MG63 (cell line): ENCODE measurements at regions not wholly inside any gene's neighbourhood (a gene's known extent, or its start where the extent isn't known, plus 50 kb on each side); places are given as distances from the start of the nearest gene placed in this dataset.

ENCODE experiments used
- DNase-seq: peaks from one replicate; pipeline ENCODE4 v3.0.0-alpha.2; 2020
- H3K27me3 ChIP-seq: fragments of 250-450 bp; sonication (Bioruptor Pico); 2 replicates; pipeline ENCODE4 v1.5.1; 2020; ENCODE audit warnings: mild to moderate bottlenecking, moderate library complexity
- H3K36me3 ChIP-seq: fragments of 250-450 bp; sonication (Bioruptor Pico); 2 replicates; pipeline ENCODE4 v1.5.1; 2020; ENCODE audit warnings: mild to moderate bottlenecking, moderate library complexity
- H3K4me3 ChIP-seq: fragments of 250-450 bp; sonication (Bioruptor Pico); 2 replicates; pipeline ENCODE4 v1.5.1; 2020; ENCODE audit warnings: mild to moderate bottlenecking, moderate library complexity
- H3K9me3 ChIP-seq: fragments of 250-450 bp; sonication (Bioruptor Pico); 2 replicates; pipeline ENCODE4 v1.5.1; 2020; ENCODE audit warnings: mild to moderate bottlenecking, moderate library complexity

DNA sequence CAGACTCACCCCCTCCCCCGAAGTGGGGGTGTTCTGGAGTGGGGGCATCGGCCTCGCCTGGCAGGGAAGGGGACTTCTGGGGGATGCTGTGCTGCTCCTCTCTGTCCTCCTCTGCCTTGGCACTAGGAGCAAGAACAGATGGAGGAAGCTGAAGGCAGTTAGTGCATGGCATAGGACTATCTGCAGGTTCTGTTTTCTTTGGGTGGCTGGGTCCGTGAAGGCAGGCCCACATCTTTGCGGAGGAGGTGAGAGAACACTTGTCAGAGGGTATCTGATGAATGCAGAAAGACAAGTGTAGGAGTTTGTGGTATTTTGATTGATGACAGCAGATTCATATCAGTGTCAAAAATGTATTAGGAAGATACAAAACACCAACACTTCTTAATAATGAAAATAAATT is 411.4 kb downstream of the TSN start:
- Histone ChIP-seq H3K36me3 (no peaks in the 10 kb centered on the region), H3K9me3 (no peaks in the 10 kb centered on the region), H3K27me3 (no peaks in the 10 kb centered on the region), H3K4me3 (no peak overlapping the region)
- DNase-seq: no peak

DNA sequence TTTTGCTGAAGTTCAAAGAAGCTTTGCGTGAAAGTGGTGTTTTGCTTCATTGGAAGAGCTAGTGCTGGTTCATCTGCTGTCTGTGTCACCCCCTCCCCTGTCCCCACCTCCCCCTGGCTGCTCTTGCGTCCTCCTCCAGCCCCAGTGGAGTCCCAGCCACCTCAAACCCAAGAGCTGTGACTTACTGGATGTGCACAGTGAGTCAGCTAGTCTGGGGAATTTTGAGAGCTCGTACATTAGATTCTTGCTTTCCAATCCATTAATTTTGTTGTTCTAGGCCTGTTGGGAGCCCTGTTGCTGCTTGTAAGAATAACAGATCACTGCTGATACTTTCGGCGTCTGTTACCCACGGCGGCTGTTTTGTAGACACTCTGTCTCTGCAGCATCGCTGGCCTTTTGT is 412.1 kb downstream of the TSN start:
- no peak overlapping the region for H3K4me3 ChIP-seq
- no peak for DNase-seq
- H3K9me3 ChIP-seq: no peaks in the 10 kb centered on the region
- H3K27me3 ChIP-seq: no peaks in the 10 kb centered on the region
- H3K36me3 ChIP-seq: no peaks in the 10 kb centered on the region

DNA sequence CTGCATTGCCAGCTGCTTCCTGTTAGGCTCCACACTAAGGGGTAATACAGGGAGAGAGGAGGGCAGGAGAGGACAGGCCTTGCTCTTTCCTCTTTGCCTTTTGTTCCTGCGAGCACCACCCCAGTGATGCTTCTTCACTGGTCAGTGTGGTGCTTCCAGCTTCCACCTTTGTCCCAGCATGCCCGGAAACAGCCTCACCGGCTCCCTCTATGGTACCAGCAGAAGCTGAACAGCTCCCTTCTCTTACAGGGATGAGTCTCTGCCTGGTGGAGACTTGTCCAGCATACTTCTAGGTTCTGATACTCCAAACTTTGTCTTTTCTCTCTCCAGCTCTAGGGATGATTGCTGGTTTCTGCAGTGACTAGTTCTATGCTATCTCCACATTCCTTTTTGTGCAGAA is 413.3 kb downstream of the TSN start:
- Histone ChIP-seq H3K36me3 (no peaks in the 10 kb centered on the region), H3K27me3 (no peaks in the 10 kb centered on the region), H3K4me3 (no peak overlapping the region), H3K9me3 (no peaks in the 10 kb centered on the region)
- DNase-seq: peak; percentile 4

- Histone ChIP-seq H3K4me3 (no peak overlapping the region), H3K27me3 (no peaks in the 10 kb centered on the region), H3K36me3 (no peaks in the 10 kb centered on the region), H3K9me3 (no peaks in the 10 kb centered on the region)
- DNase-seq: no peak
These were observed 417.4 kb downstream of the TSN start for GRCh38 chr2:122172812-122173211.

- Histone ChIP-seq H3K9me3 (peaks cover 3% of the 10 kb centered on the region; the same call in 1 of the 2 replicates), H3K36me3 (no peaks in the 10 kb centered on the region), H3K4me3 (no peak overlapping the region), H3K27me3 (no peaks in the 10 kb centered on the region)
- DNase-seq: no peak
These were observed 418.6 kb downstream of the TSN start for GRCh38 chr2:122174061-122174460.

DNA sequence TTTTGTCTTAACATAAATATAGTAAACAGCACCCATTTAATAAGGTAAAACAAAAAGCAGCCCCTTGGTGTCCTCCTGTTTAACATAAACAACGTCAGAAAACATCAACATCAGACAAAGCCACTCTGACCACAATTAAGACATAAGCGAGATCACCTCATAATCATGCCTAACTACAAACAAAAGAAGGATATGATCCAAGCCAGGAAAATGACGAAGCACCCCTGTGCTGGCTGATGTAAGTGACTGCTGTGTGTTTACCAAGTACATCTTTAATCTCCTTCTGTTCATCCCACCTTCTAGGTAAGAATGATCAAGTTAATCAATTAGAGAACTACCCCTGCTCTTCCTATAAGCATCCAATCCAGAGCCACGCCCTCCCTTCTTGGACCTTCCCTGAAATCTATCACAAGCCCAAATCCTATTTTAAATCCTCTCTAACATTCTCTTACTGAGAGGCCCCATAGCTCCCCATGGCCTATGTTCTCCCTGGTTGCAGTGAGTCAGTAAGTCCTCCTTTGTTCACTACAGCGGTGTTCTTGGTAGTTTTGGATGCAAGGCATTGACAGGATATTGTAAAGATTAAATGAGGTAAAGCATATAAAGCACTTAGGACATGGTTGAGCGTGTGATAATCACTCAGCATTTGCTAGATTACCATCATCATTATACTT is 424.2 kb downstream of the TSN start:
- H3K4me3 ChIP-seq: no peak overlapping the region
- DNase-seq: peak; percentile 7
- no peaks in the 10 kb centered on the region for H3K36me3 ChIP-seq
- H3K27me3 ChIP-seq: no peaks in the 10 kb centered on the region
- peaks cover 3% of the 10 kb centered on the region; the same call in 1 of the 2 replicates for H3K9me3 ChIP-seq

DNA sequence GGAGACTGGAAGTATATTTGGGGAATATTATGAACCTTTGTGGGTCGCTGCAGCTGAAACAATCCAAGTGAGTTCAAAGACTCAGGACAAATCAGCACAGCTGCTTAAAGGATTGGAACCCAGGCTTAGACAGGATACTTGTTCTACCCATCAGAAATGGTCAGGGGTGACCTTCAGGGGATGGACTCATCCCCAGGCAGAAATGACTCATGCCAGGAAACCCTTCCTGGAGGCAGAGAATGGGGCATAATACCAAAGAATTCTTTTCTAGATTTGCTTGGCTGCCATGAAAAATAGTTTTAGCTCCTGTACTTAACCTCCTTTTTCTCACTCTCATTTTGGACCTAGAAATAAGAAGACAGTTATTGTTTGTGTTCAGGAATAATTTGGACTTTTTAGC is 425.5 kb downstream of the TSN start:
- H3K9me3 ChIP-seq: peaks cover 3% of the 10 kb centered on the region; the same call in 1 of the 2 replicates
- H3K36me3 ChIP-seq: no peaks in the 10 kb centered on the region
- no peak for DNase-seq
- H3K4me3 ChIP-seq: no peak overlapping the region
- H3K27me3 ChIP-seq: no peaks in the 10 kb centered on the region

GRCh38 chr2:122182616-122183355 is 427.3 kb downstream of the TSN start:
- DNase-seq: no peak

DNA sequence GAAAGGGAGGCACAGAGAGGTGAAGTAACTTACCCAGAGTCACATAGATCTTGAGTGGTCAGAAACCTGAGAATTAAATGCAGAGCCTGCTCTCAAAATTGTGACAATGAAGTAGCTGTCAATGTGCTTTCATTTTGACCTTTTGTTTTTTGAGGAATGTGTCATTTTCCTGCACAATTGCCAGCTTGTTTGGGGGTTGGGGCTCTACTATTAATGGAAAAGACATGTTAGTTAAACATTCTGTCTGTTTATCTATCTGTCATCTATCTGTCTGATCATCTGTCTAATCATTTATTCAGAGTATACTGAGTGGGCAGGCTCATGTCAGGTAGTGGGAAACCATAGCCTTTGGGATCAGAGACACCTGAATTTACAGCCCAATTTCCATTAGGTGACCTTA is 428.4 kb downstream of the TSN start:
- DNase-seq: no peak
- peaks cover 2% of the 10 kb centered on the region; the same call in 1 of the 2 replicates for H3K9me3 ChIP-seq
- no peaks in the 10 kb centered on the region for H3K36me3 ChIP-seq
- H3K27me3 ChIP-seq: no peaks in the 10 kb centered on the region
- H3K4me3 ChIP-seq: no peak overlapping the region

More at GRCh38 chr2:122182616-122183355, 427.3 kb downstream of the TSN start:
- peaks cover 3% of the 10 kb centered on the region; the same call in 1 of the 2 replicates for H3K9me3 ChIP-seq
- H3K4me3 ChIP-seq: no peak overlapping the region
- no peaks in the 10 kb centered on the region for H3K36me3 ChIP-seq
- H3K27me3 ChIP-seq: no peaks in the 10 kb centered on the region

- Histone ChIP-seq H3K9me3 (no peaks in the 10 kb centered on the region), H3K27me3 (no peaks in the 10 kb centered on the region), H3K36me3 (no peaks in the 10 kb centered on the region), H3K4me3 (no peak overlapping the region)
- DNase-seq: no peak
These were observed 431.3 kb downstream of the TSN start for GRCh38 chr2:122186761-122187222.

GRCh38 chr2:122191331-122191730 is 435.9 kb downstream of the TSN start:
- Histone ChIP-seq H3K36me3 (no peaks in the 10 kb centered on the region), H3K27me3 (no peaks in the 10 kb centered on the region), H3K4me3 (no peak overlapping the region), H3K9me3 (no peaks in the 10 kb centered on the region)
- DNase-seq: peak; percentile 41

GRCh38 chr2:122193622-122194021 is 438.2 kb downstream of the TSN start:
- Histone ChIP-seq H3K27me3 (no peaks in the 10 kb centered on the region; the same call in 1 of the 2 replicates), H3K4me3 (no peak overlapping the region), H3K9me3 (no peaks in the 10 kb centered on the region), H3K36me3 (no peaks in the 10 kb centered on the region)
- no peak for DNase-seq

DNA sequence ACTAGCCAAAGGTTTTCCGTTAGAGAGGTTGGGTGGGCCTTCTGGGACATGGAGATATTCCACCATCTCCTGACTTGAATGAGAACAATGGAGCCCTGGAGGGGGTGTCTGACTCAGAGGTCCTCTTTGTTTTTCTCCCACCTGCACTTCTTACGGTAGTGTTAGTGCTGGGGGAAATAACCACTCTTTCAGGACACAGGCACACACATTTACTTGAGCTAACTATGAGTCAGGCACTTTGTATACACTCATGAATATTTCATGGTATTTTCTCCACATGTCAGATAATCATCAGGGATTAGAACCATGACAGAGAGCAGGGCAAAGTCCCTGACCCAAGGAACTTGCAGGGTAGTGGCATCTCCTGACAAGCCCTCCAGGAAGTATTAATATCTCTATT is 439.1 kb downstream of the TSN start:
- H3K36me3 ChIP-seq: no peaks in the 10 kb centered on the region

GRCh38 chr2:122203523-122203922 is 448.1 kb downstream of the TSN start:
- no peak overlapping the region for H3K4me3 ChIP-seq
- peaks cover 3% of the 10 kb centered on the region; the same call in 1 of the 2 replicates for H3K9me3 ChIP-seq
- H3K36me3 ChIP-seq: no peaks in the 10 kb centered on the region
- no peaks in the 10 kb centered on the region for H3K27me3 ChIP-seq
- peak; percentile 67 for DNase-seq

More for the DNA sequence above, 439.1 kb downstream of the TSN start:
- Histone ChIP-seq H3K4me3 (no peak overlapping the region), H3K27me3 (no peaks in the 10 kb centered on the region; the same call in 1 of the 2 replicates), H3K9me3 (no peaks in the 10 kb centered on the region)
- DNase-seq: no peak

DNA sequence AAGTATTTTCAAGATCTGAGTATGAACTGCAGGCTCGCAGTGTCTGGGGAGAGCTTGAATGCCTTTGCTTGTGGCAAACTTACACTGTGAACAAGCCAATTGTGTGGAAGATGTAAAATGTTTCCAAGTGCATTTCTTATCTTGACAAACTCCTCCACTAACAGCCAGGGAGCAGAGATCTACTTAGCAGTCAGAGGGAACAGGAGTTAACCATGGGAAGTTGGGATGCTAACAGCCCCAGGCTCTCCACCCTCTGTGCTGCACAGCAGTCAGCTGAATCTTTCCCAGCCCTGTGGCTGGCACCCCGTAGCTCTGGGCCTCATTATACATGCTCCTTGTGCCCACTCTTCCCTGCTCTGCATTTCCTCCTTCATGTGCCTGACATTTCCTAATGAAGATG is 450.2 kb downstream of the TSN start:
- no peak for DNase-seq
- Histone ChIP-seq H3K27me3 (no peaks in the 10 kb centered on the region), H3K9me3 (peaks cover 3% of the 10 kb centered on the region; the same call in 1 of the 2 replicates), H3K4me3 (no peak overlapping the region), H3K36me3 (no peaks in the 10 kb centered on the region)

- no peak for DNase-seq
- H3K4me3 ChIP-seq: no peak overlapping the region
- peaks cover 3% of the 10 kb centered on the region; the same call in 1 of the 2 replicates for H3K9me3 ChIP-seq
- no peaks in the 10 kb centered on the region for H3K27me3 ChIP-seq
- H3K36me3 ChIP-seq: no peaks in the 10 kb centered on the region
These were observed 450.6 kb downstream of the TSN start for GRCh38 chr2:122206101-122206500.

- H3K27me3 ChIP-seq: no peaks in the 10 kb centered on the region
- no peaks in the 10 kb centered on the region for H3K9me3 ChIP-seq
- H3K4me3 ChIP-seq: no peak overlapping the region
- H3K36me3 ChIP-seq: no peaks in the 10 kb centered on the region
- no peak for DNase-seq
These were observed 453.9 kb downstream of the TSN start for GRCh38 chr2:122209377-122209776.

DNA sequence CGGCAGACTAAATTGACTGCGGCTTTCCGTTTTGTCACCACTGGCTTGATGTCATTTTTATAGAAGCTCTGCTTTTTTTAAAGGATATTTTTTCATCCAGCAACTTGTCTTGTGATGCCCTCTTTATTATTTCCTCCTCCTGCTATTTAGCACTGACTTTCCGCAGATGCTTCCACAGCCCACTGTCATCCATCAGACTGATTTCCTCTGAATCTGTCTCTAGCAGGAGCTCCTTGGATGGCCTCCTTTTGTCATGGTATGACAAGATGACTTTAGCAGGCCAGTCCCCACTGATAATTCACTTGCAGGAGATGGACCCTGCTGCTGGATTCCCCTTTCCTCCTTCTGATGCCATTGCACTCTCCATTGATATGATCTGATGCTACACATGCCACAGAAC is 454.6 kb downstream of the TSN start:
- Histone ChIP-seq H3K4me3 (no peak overlapping the region), H3K9me3 (no peaks in the 10 kb centered on the region), H3K36me3 (no peaks in the 10 kb centered on the region), H3K27me3 (no peaks in the 10 kb centered on the region)
- DNase-seq: no peak
